GM23338 (cell line): ENCODE measurements at regions not wholly inside any gene's neighbourhood (a gene's known extent, or its start where the extent isn't known, plus 50 kb on each side); places are given as distances from the start of the nearest gene placed in this dataset.

Source experiments
- ATAC-seq: fragments of 200-7000 bp; cut with Tn5 transposase; 3 replicates; pipeline ENCODE4 v1.9.1; 2020
- DNase-seq: peaks from one replicate; pipeline ENCODE4 v3.0.0-alpha.2; 2015; ENCODE audit warnings: low spot score
- H2AFZ ChIP-seq: fragments of 200-600 bp; sonication (generic); 2 replicates; pipeline ENCODE4 v1.8.0; 2016; ENCODE audit warnings: antibody characterized with exemption, mild to moderate bottlenecking, moderate library complexity
- H3F3A ChIP-seq: fragments of 200-600 bp; sonication (generic); replicated peaks from 2 replicates; pipeline ENCODE4 v1.8.0; 2017; ENCODE audit warnings: antibody characterized with exemption, mixed run types, low read depth
- H3K27ac ChIP-seq: fragments of 200-600 bp; sonication (generic); 2 replicates; pipeline ENCODE4 v1.6.1; 2016; ENCODE audit warnings: low read depth
- H3K27me3 ChIP-seq: fragments of 200-600 bp; sonication (generic); 2 replicates; pipeline ENCODE4 v1.8.0; 2016; ENCODE audit warnings: mild to moderate bottlenecking, mixed run types, moderate library complexity; ENCODE audit not compliant: insufficient read depth
- H3K36me3 ChIP-seq: fragments of 200-600 bp; sonication (generic); 2 replicates; pipeline ENCODE4 v1.8.0; 2016; ENCODE audit warnings: mild to moderate bottlenecking; ENCODE audit not compliant: insufficient read depth
- H3K4me1 ChIP-seq: fragments of 200-600 bp; sonication (generic); 2 replicates; pipeline ENCODE4 v1.8.0; 2016; ENCODE audit warnings: mild to moderate bottlenecking, moderate library complexity; ENCODE audit not compliant: insufficient read depth
- H3K4me2 ChIP-seq: fragments of 200-600 bp; sonication (generic); 2 replicates; pipeline ENCODE4 v1.7.1; 2017; ENCODE audit warnings: mixed run types
- H3K4me3 ChIP-seq: fragments of 200-600 bp; sonication (generic); 2 replicates; pipeline ENCODE4 v1.6.1; 2016; ENCODE audit warnings: mixed run types
- H3K79me2 ChIP-seq: fragments of 200-600 bp; sonication (generic); replicated peaks from 2 replicates; pipeline ENCODE4 v1.8.0; 2017; ENCODE audit warnings: mild to moderate bottlenecking; ENCODE audit not compliant: insufficient read depth
- H3K9me2 ChIP-seq: fragments of 200-600 bp; sonication (generic); 2 replicates; pipeline ENCODE4 v1.8.0; 2017; ENCODE audit not compliant: insufficient read depth
- H4K20me1 ChIP-seq: fragments of 200-600 bp; sonication (generic); replicated peaks from 2 replicates; pipeline ENCODE4 v1.8.0; 2017; ENCODE audit warnings: mild to moderate bottlenecking; ENCODE audit not compliant: insufficient read depth
- H3K27ac Mint-ChIP-seq: 2 replicates; pipeline ENCODE4 v1.8.0; 2020; ENCODE audit warnings: inconsistent platforms, mild to moderate bottlenecking, moderate library complexity, mixed read lengths
- H3K27me3 Mint-ChIP-seq: 3 replicates; pipeline ENCODE4 v1.8.0; 2022; ENCODE audit warnings: low read depth, mild to moderate bottlenecking, moderate library complexity, mixed read lengths, inconsistent platforms; ENCODE audit not compliant: insufficient read depth, poor library complexity
- H3K36me3 Mint-ChIP-seq: 3 replicates; pipeline ENCODE4 v1.8.0; 2021; ENCODE audit warnings: low read depth, mild to moderate bottlenecking, inconsistent platforms, moderate library complexity, mixed read lengths
- H3K4me1 Mint-ChIP-seq: 3 replicates; pipeline ENCODE4 v1.8.0; 2020; ENCODE audit warnings: mild to moderate bottlenecking, inconsistent platforms, mixed read lengths
- H3K4me3 Mint-ChIP-seq: 3 replicates; pipeline ENCODE4 v1.8.0; 2021; ENCODE audit warnings: moderate library complexity, mild to moderate bottlenecking, inconsistent platforms, mixed read lengths
- H3K9me3 Mint-ChIP-seq: 3 replicates; pipeline ENCODE4 v1.8.0; 2020; ENCODE audit warnings: moderate library complexity, mild to moderate bottlenecking, inconsistent platforms, mixed read lengths
- CREB1 ChIP-seq: fragments of 250-450 bp; sonication (Bioruptor Pico); IDR thresholded peaks from 2 replicates; pipeline ENCODE4 v1.5.0; 2020; ENCODE audit warnings: low read depth, mild to moderate bottlenecking, moderate library complexity
- EZH2 ChIP-seq: fragments of 200-600 bp; sonication (generic); IDR thresholded peaks from one replicate; pipeline ENCODE4 v1.8.0; 2017; ENCODE audit warnings: antibody characterized with exemption, mild to moderate bottlenecking, low read depth; ENCODE audit not compliant: unreplicated experiment
- EZH2phosphoT487 ChIP-seq: fragments of 200-600 bp; sonication (generic); IDR thresholded peaks from one replicate; pipeline ENCODE4 v1.8.1; 2018; ENCODE audit warnings: antibody characterized with exemption; ENCODE audit not compliant: unreplicated experiment
- JUNB ChIP-seq: IDR thresholded peaks from one replicate; pipeline ENCODE4 v1.6.1; 2016; ENCODE audit warnings: antibody characterized with exemption; ENCODE audit not compliant: unreplicated experiment
- NANOG ChIP-seq: IDR thresholded peaks from 2 replicates; pipeline ENCODE4 v1.6.1; 2016; ENCODE audit warnings: antibody characterized with exemption, borderline replicate concordance
- POLR2AphosphoS5 ChIP-seq: IDR thresholded peaks from 2 replicates; pipeline ENCODE4 v1.6.1; 2016; ENCODE audit warnings: antibody characterized with exemption, low read depth
- ZNF331 ChIP-seq: fragments of 250-450 bp; sonication (Bioruptor Pico); IDR thresholded peaks from 2 replicates; pipeline ENCODE4 v1.5.0; 2020; ENCODE audit warnings: low read depth, mild to moderate bottlenecking, moderate library complexity
- TF ChIP-seq, protein P1 (sequence below): IDR thresholded peaks from one replicate; pipeline ENCODE4 v1.6.1; 2018; ENCODE audit warnings: antibody characterized with exemption; ENCODE audit not compliant: unreplicated experiment
- TF ChIP-seq, protein P2 (sequence below): fragments of 250-450 bp; sonication (Bioruptor Pico); IDR thresholded peaks from 2 replicates; pipeline ENCODE4 v1.5.0; 2020; ENCODE audit warnings: mild to moderate bottlenecking, moderate library complexity
- TF ChIP-seq, protein P3 (sequence below), 2 experiments: fragments of 200-600 bp in 1 of 2; sonication (generic) in 1 of 2; conservative IDR thresholded peaks; 2 replicates each; pipeline versions ENCODE4 v1.5.1 to v1.6.1; 2016 to 2017; ENCODE audit warnings: antibody characterized with exemption in 2 of 2, low read depth in 2 of 2, mild to moderate bottlenecking in 2 of 2, moderate library complexity in 1 of 2

DNA sequence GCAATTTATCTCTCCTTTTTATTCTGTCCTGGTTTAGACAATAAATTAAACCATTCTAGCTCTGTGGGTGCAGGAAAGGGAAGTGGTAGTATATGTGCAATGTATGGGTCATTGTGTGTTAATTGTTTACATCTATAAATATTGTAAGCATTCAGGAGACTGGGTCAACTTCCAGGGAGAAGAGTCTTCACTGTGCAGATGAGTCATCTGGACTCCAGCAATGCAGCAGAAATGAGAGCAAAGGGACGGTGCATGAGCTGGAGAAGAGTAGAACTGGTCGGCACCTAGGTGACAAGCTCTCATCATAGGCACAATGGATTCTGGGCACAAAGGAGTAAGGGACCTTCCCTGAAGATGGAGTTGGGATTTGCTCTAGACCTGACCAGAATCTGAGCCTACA lies 211.1 kb upstream of the DAAM1 start:
- DNase-seq (no peak), ATAC-seq (no peak)
- Mint-ChIP-seq H3K27ac (no peak overlapping the region), H3K36me3 (no peaks in the 10 kb centered on the region), H3K4me1 (peaks cover 3% of the 10 kb centered on the region; the same call in 2 of the 3 replicates), H3K9me3 (no peaks in the 10 kb centered on the region), H3K4me3 (no peak overlapping the region), H3K27me3 (no peaks in the 10 kb centered on the region)
- Histone ChIP-seq H3K4me2 (no peak overlapping the region), H3K27me3 (no peaks in the 10 kb centered on the region), H3K4me1 (peaks cover 6% of the 10 kb centered on the region; the same call in 1 of the 2 replicates), H3K79me2 (no peaks in the 10 kb centered on the region), H3K36me3 (no peaks in the 10 kb centered on the region), H3K4me3 (no peak overlapping the region), H2AFZ (no peak overlapping the region), H3K9me2 (peaks cover 9% of the 10 kb centered on the region; the same call in 1 of the 2 replicates), H4K20me1 (no peaks in the 10 kb centered on the region), H3F3A (no peaks in the 10 kb centered on the region), H3K27ac (no peak overlapping the region)
- TF ChIP-seq, protein P1, sequence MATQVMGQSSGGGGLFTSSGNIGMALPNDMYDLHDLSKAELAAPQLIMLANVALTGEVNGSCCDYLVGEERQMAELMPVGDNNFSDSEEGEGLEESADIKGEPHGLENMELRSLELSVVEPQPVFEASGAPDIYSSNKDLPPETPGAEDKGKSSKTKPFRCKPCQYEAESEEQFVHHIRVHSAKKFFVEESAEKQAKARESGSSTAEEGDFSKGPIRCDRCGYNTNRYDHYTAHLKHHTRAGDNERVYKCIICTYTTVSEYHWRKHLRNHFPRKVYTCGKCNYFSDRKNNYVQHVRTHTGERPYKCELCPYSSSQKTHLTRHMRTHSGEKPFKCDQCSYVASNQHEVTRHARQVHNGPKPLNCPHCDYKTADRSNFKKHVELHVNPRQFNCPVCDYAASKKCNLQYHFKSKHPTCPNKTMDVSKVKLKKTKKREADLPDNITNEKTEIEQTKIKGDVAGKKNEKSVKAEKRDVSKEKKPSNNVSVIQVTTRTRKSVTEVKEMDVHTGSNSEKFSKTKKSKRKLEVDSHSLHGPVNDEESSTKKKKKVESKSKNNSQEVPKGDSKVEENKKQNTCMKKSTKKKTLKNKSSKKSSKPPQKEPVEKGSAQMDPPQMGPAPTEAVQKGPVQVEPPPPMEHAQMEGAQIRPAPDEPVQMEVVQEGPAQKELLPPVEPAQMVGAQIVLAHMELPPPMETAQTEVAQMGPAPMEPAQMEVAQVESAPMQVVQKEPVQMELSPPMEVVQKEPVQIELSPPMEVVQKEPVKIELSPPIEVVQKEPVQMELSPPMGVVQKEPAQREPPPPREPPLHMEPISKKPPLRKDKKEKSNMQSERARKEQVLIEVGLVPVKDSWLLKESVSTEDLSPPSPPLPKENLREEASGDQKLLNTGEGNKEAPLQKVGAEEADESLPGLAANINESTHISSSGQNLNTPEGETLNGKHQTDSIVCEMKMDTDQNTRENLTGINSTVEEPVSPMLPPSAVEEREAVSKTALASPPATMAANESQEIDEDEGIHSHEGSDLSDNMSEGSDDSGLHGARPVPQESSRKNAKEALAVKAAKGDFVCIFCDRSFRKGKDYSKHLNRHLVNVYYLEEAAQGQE: no peak
- TF ChIP-seq EZH2 (no peak), EZH2phosphoT487 (no peak), ZNF331 (CRISPR knock-in tag) (no peak), JUNB (no peak), NANOG (no peak), CREB1 (CRISPR knock-in tag) (no peak), POLR2AphosphoS5 (no peak)
- TF ChIP-seq, protein P2, sequence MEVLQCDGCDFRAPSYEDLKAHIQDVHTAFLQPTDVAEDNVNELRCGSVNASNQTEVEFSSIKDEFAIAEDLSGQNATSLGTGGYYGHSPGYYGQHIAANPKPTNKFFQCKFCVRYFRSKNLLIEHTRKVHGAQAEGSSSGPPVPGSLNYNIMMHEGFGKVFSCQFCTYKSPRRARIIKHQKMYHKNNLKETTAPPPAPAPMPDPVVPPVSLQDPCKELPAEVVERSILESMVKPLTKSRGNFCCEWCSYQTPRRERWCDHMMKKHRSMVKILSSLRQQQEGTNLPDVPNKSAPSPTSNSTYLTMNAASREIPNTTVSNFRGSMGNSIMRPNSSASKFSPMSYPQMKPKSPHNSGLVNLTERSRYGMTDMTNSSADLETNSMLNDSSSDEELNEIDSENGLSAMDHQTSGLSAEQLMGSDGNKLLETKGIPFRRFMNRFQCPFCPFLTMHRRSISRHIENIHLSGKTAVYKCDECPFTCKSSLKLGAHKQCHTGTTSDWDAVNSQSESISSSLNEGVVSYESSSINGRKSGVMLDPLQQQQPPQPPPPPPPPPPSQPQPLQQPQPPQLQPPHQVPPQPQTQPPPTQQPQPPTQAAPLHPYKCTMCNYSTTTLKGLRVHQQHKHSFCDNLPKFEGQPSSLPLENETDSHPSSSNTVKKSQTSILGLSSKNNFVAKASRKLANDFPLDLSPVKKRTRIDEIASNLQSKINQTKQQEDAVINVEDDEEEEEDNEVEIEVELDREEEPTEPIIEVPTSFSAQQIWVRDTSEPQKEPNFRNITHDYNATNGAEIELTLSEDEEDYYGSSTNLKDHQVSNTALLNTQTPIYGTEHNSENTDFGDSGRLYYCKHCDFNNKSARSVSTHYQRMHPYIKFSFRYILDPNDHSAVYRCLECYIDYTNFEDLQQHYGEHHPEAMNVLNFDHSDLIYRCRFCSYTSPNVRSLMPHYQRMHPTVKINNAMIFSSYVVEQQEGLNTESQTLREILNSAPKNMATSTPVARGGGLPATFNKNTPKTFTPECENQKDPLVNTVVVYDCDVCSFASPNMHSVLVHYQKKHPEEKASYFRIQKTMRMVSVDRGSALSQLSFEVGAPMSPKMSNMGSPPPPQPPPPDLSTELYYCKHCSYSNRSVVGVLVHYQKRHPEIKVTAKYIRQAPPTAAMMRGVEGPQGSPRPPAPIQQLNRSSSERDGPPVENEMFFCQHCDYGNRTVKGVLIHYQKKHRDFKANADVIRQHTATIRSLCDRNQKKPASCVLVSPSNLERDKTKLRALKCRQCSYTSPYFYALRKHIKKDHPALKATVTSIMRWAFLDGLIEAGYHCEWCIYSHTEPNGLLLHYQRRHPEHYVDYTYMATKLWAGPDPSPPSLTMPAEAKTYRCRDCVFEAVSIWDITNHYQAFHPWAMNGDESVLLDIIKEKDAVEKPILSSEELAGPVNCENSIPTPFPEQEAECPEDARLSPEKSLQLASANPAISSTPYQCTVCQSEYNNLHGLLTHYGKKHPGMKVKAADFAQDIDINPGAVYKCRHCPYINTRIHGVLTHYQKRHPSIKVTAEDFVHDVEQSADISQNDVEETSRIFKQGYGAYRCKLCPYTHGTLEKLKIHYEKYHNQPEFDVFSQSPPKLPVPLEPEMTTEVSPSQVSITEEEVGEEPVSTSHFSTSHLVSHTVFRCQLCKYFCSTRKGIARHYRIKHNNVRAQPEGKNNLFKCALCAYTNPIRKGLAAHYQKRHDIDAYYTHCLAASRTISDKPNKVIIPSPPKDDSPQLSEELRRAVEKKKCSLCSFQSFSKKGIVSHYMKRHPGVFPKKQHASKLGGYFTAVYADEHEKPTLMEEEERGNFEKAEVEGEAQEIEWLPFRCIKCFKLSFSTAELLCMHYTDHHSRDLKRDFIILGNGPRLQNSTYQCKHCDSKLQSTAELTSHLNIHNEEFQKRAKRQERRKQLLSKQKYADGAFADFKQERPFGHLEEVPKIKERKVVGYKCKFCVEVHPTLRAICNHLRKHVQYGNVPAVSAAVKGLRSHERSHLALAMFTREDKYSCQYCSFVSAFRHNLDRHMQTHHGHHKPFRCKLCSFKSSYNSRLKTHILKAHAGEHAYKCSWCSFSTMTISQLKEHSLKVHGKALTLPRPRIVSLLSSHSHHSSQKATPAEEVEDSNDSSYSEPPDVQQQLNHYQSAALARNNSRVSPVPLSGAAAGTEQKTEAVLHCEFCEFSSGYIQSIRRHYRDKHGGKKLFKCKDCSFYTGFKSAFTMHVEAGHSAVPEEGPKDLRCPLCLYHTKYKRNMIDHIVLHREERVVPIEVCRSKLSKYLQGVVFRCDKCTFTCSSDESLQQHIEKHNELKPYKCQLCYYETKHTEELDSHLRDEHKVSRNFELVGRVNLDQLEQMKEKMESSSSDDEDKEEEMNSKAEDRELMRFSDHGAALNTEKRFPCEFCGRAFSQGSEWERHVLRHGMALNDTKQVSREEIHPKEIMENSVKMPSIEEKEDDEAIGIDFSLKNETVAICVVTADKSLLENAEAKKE: no peak
- TF ChIP-seq, protein P3, sequence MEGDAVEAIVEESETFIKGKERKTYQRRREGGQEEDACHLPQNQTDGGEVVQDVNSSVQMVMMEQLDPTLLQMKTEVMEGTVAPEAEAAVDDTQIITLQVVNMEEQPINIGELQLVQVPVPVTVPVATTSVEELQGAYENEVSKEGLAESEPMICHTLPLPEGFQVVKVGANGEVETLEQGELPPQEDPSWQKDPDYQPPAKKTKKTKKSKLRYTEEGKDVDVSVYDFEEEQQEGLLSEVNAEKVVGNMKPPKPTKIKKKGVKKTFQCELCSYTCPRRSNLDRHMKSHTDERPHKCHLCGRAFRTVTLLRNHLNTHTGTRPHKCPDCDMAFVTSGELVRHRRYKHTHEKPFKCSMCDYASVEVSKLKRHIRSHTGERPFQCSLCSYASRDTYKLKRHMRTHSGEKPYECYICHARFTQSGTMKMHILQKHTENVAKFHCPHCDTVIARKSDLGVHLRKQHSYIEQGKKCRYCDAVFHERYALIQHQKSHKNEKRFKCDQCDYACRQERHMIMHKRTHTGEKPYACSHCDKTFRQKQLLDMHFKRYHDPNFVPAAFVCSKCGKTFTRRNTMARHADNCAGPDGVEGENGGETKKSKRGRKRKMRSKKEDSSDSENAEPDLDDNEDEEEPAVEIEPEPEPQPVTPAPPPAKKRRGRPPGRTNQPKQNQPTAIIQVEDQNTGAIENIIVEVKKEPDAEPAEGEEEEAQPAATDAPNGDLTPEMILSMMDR (conservative IDR thresholded peaks at IDR 0.05; ENCODE audit: low read depth in 2 of 2): no peak
